HG03442 (cell line): ENCODE measurements at regions not wholly inside any gene's neighbourhood (a gene's known extent, or its start where the extent isn't known, plus 50 kb on each side); places are given as distances from the start of the nearest gene placed in this dataset.
A peak's percentile ranks its signal among the peaks of the same experiment; 100 is the strongest.
"Not testable (repeated sequence)": the region's sequence is repeated elsewhere in the genome, so short reads cannot be mapped to it uniquely, and the experiment has no call there.

Experiments used
- ATAC-seq: cut with Tn5 transposase; IDR thresholded peaks from one replicate; pipeline ENCODE4 v1.9.1; 2021; ENCODE audit warnings: mild to moderate bottlenecking, moderate library complexity; ENCODE audit not compliant: unreplicated experiment

DNA sequence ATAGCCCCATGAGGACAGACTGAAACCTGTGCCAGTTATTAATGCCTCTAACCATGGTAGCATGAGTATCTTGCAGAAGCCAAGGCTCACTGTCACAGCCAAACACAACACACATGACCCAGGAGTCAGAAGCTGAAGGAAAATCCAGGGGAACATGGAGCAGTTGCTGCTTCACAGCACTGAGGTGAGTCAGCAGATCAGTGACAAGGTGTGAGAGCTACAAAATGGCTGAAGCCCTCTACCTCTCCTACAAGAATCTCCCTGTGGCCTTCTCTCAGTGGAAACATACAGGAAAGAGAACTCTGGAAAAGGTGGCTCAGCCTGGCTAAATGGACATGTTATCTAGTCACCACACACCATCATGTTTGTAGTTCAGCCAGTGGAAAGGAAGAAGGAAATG, 93.5 kb downstream of the NAB1 start:
- ATAC-seq: no peak

DNA sequence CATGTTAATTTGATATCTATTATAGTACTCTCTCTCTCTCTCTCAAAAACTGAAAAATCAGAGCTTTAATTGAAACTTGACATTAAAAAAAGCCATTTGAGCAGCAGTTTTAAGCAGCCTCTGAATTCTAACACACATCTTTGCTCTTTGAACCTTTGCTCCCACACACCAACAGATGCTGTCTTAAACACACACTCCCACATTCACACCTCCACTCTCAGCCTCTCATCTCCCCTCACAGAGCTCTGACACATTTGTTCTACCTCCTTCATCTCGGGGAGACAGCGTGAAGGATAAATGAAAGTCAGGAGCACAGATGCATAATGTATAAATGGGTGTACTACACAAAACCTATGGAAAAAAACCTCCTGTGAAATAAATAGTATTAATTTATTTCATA, 95.2 kb downstream of the NAB1 start:
- no peak for ATAC-seq

GRCh38 chr2:190746971-190747761, 98.3 kb downstream of the NAB1 start:
- no peak for ATAC-seq

DNA sequence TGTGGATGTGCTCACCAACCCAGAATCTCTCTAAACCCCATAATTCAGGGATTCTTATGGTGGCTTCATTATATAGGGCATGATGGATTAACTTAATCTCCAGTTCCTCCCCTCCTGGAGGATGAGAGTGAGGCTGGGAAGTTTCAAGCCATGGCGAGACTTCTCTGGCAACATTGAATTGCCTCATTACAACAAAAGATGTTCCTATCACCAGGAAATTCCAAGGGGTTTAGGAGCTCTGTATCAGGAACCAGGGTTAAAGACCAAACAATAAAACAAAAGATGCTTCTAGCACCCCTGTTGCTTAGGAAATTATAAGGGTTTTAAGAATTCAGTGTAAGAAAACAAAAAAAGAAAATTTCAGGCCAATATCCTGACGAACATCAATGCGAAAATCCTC, 100.1 kb downstream of the NAB1 start:
- no peak for ATAC-seq

GRCh38 chr2:190755772-190756415, 107.0 kb downstream of the NAB1 start:
- no peak for ATAC-seq

DNA sequence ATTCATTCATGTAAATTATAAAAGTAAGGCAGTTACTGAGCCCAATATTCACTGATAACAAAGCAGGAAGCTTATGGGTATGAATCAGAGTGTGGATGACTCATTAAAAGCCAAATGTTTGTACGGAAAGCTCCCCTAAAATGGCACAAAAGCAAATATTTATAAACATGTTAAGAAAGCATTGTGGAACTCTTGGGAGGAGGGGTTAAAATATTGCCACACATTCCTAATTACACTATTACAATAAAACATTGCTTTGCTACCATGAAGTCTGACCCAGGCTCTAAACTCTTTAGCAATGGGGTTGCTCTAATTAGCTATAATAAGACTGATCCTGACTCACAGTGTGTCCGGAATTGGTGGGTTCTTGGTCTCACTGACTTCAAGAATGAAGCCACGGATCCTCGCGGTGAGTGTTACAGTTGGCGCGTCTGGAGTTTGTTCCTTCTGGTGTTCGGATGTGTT, 110.9 kb downstream of the NAB1 start:
- no peak for ATAC-seq

DNA sequence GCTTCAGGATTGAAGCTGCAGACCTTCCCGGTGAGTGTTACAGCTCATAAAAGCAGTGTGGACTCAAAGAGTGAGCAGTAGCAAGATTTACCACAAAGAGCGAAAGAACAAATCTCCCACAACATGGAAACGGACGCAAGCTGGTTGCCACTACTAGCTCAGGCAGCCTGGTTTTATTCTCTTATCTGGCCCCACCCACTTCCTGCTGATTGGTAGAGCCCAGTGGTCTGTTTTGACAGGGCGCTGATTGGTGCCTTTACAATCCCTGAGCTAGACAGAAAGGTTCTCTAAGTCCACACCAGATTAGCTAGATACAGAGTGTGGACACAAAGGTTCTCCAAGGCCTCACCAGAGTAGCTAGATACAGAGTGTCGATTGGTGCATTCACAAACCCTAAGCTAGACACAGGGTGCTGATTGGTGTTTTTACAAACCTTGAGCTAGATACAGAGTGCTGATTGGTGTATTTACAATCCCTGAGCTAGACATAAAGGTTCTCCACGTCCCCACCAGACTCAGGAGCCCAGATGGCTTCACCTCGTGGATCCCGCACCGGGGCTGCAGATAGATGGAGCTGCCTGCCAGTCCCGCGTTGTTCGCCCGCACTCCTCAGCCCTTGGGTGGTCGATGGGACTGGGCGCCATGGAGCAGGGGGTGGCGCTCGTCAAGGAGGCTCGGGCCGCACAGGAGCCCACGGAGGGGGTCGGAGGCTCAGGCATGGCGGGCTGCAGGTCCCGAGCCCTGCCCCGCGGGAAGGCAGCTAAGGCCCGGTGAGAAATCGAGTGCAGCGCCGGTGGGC, 111.7 kb downstream of the NAB1 start:
- ATAC-seq: not testable (repeated sequence)

GRCh38 chr2:190761216-190761615, 112.3 kb downstream of the NAB1 start:
- not testable (repeated sequence) for ATAC-seq

- ATAC-seq: no peak
These were observed 113.7 kb downstream of the NAB1 start for GRCh38 chr2:190762566-190762965.

- no peak for ATAC-seq
These were observed 114.2 kb downstream of the NAB1 start for GRCh38 chr2:190763100-190763499.

- peak; percentile 65 for ATAC-seq
These were observed 115.1 kb downstream of the NAB1 start for GRCh38 chr2:190763901-190764514.

DNA sequence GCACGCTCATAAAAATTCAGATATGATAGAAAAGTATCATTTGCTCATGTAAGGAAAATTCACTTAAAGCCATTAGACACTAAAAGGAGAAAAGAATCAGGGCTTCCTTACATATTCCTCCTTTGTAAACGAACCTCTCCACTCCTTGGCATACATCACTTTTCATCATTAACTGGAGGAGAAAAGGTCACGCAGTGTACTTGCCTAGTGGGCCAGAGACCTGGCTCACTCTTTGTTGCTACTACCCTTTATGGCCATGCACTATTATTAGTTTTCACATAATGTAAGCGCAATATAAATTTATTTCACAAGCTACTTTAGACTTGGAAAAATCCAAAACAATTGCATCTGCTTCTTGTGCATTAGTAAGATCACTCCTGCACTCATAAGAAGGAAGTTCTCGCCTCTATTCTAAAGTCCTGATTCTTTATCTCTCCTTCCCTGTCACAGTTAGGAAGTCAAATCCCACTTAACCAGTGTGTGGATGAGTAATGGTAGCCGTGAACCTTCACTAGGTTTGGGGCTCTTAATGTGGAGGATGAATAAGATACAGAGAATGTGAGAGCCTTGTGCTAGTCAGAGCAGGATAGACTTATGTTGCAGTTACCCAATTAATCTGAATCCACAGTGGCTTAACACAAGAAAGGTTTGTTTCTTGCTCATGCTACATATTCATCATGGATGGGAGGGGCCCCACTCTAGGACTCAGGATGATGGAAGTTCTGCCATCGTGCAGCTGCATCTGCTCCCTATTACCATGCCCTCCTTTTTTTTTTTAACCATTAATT, 115.0 kb upstream of the GLS start:
- no peak for ATAC-seq

DNA sequence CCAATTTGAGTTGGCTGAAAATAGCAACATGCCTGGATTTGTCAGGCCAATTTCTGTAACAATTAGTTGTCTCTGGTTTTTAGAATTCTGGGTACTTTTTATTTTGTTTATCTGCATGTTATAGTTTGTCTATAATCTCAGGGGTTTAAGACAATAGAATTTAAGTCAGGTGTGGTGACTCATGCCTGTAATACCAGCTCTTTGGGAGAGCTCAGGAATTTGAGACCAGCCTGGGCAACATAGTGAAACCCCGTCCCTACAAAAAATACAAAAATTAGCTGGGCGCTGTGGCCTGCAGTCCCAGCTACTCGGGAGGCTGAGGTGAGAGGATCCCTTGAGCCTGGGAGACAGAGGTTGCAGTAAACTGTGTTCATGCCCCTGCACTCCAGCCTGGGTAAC, 114.4 kb upstream of the GLS start:
- ATAC-seq: no peak

GRCh38 chr2:190766595-190766994, 114.0 kb upstream of the GLS start:
- ATAC-seq: no peak

DNA sequence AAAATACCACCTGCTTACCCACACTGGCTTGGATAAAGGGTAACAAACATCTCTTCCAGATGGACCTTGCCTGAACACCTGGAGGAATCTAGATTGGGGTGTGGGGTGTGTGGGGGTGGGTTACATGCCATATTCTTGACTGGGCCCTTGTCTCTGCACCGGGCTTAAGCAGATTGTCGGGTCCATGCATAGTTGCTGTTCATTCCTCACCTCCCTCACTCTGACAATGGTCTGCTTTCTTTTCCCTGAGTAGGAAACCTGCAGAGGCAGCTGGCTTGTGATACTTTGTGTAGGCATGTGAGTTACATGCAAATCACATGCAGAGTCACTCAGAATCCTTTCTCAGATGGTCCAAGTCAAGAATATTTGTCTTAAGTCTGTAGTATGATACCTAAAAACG, 112.8 kb upstream of the GLS start:
- ATAC-seq: no peak

DNA sequence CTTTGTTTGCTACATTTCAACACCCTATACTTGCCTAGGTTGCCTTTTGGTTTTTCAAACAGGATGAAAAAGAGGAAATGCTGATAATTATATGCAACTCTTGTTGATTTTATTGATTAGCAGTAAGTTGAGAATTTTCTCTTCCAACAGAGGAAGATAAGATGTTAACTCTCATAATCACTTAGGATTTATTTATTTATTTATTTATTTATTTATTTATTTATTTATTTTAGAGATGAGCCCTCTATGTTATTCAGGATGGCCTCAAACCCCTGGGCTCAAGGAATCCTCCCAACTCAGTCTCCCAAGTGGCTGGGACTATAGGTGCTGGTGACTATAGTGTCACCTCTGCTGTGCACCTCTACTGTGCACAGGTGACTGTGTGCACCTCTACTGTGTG, 111.4 kb upstream of the GLS start:
- ATAC-seq: no peak

DNA sequence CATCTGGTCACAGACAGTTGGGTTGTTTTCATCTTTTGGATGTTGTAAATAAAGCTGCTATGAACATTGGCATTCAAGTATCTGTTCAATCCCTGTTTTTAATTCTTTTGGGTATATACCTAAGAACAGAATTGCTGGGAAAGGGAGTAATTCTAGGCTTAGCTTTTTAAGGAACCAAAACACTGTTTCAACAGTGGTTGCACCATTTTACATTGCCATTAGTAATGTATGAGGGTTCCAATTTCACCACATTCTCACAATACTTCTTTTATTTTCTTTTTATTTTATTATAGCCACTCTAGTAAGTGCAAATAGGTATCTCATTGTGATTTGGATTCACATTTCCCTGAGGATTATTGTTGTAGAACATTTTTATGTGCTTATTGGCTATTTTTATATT, 108.9 kb upstream of the GLS start:
- no peak for ATAC-seq

GRCh38 chr2:190780594-190780993, 100.0 kb upstream of the GLS start:
- no peak for ATAC-seq

GRCh38 chr2:190781604-190782198, 98.9 kb upstream of the GLS start:
- ATAC-seq: no peak

DNA sequence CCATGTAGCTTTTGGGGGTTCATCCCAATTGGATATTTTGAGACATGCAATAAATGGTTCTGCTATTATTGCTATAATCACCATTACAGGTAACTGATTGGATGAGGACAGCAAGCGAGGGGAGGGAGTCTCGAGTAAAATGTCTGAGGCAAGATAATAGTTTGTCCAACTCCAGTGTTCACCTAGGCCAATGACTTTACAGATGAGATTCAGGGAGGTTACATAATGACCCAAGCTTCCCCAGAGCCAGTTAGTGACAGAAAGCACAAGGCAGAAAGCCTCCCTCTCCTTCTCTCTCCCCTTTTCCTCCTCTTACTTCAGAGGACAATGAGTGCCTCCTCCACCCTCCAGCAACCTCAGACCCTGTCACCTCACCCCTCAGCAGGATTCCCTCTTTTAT, 98.4 kb upstream of the GLS start:
- no peak for ATAC-seq
